H9 (cell line): ENCODE measurements at regions not wholly inside any gene's neighbourhood (a gene's known extent, or its start where the extent isn't known, plus 50 kb on each side); places are given as distances from the start of the nearest gene placed in this dataset.

Experiments
- DNase-seq: peaks from one replicate; pipeline ENCODE4 v3.0.0-alpha.2; 2017
- H2AFZ ChIP-seq: one replicate; pipeline ENCODE4 v1.6.1; 2013; ENCODE audit warnings: mild to moderate bottlenecking, low read length, control low read depth, moderate library complexity
- H2AK5ac ChIP-seq: 2 replicates; pipeline ENCODE4 v1.6.1; 2013; ENCODE audit warnings: low read length, control low read depth, mixed read lengths; ENCODE audit not compliant: insufficient read length
- H2BK120ac ChIP-seq: one replicate; pipeline ENCODE4 v1.6.1; 2013; ENCODE audit warnings: low read depth, mild to moderate bottlenecking, low read length, control low read depth, inconsistent platforms; ENCODE audit not compliant: poor library complexity, severe bottlenecking
- H2BK12ac ChIP-seq: 2 replicates; pipeline ENCODE4 v1.6.1; 2013; ENCODE audit warnings: low read length, control low read depth, mixed read lengths, low read depth; ENCODE audit not compliant: insufficient read length
- H2BK15ac ChIP-seq: 2 replicates; pipeline ENCODE4 v1.6.1; 2013; ENCODE audit warnings: low read depth, low read length, control low read depth
- H2BK20ac ChIP-seq: one replicate; pipeline ENCODE4 v1.6.1; 2013; ENCODE audit warnings: low read depth, mild to moderate bottlenecking, low read length, control low read depth, inconsistent platforms; ENCODE audit not compliant: poor library complexity, severe bottlenecking
- H2BK5ac ChIP-seq: 2 replicates; pipeline ENCODE4 v1.6.1; 2013; ENCODE audit warnings: low read length, control low read depth, mixed read lengths; ENCODE audit not compliant: insufficient read length
- H3K14ac ChIP-seq: 2 replicates; pipeline ENCODE4 v1.6.1; 2013; ENCODE audit warnings: low read length, control low read depth; ENCODE audit not compliant: insufficient read depth
- H3K18ac ChIP-seq: 2 replicates; pipeline ENCODE4 v1.6.1; 2013; ENCODE audit warnings: low read depth, mild to moderate bottlenecking, mixed read lengths, low read length, control low read depth; ENCODE audit not compliant: insufficient read length
- H3K23ac ChIP-seq: 2 replicates; pipeline ENCODE4 v1.6.1; 2013; ENCODE audit warnings: low read length, control low read depth, mixed read lengths, low read depth; ENCODE audit not compliant: insufficient read length
- H3K23me2 ChIP-seq: 2 replicates; pipeline ENCODE4 v1.6.1; 2013; ENCODE audit warnings: low read depth, mild to moderate bottlenecking, mixed read lengths, low read length, control low read depth; ENCODE audit not compliant: insufficient read length, poor library complexity, severe bottlenecking
- H3K27ac ChIP-seq: 2 replicates; pipeline ENCODE4 v1.5.1; 2013; ENCODE audit warnings: low read length, control low read depth, mixed read lengths, low read depth; ENCODE audit not compliant: insufficient read length
- H3K27me3 ChIP-seq: 2 replicates; pipeline ENCODE4 v1.6.1; 2013; ENCODE audit warnings: low read length, control low read depth, inconsistent platforms; ENCODE audit not compliant: insufficient read depth
- H3K4ac ChIP-seq: 2 replicates; pipeline ENCODE4 v1.6.1; 2013; ENCODE audit warnings: low read depth, mild to moderate bottlenecking, control low read depth, inconsistent platforms, low read length, moderate library complexity
- H3K4me1 ChIP-seq: 2 replicates; pipeline ENCODE4 v1.6.1; 2013; ENCODE audit warnings: low read length, control low read depth, inconsistent platforms; ENCODE audit not compliant: insufficient read depth
- H3K4me2 ChIP-seq: 2 replicates; pipeline ENCODE4 v1.6.1; 2013; ENCODE audit warnings: low read length, control low read depth, mixed read lengths; ENCODE audit not compliant: insufficient read length, insufficient read depth
- H3K56ac ChIP-seq: 2 replicates; pipeline ENCODE4 v1.6.1; 2013; ENCODE audit warnings: low read depth, mild to moderate bottlenecking, mixed read lengths, low read length, control low read depth; ENCODE audit not compliant: insufficient read length
- H3K79me1 ChIP-seq: 2 replicates; pipeline ENCODE4 v1.6.1; 2013; ENCODE audit warnings: low read depth, mild to moderate bottlenecking, moderate library complexity, low read length, control low read depth, inconsistent platforms; ENCODE audit not compliant: insufficient read depth, poor library complexity, severe bottlenecking
- H3K79me2 ChIP-seq: 2 replicates; pipeline ENCODE4 v1.6.1; 2013; ENCODE audit warnings: low read length, control low read depth, inconsistent platforms; ENCODE audit not compliant: insufficient read depth
- H3K9ac ChIP-seq: 2 replicates; pipeline ENCODE4 v1.6.1; 2013; ENCODE audit warnings: low read length, control low read depth, mixed read lengths; ENCODE audit not compliant: insufficient read length; ENCODE audit errors: extremely low read depth
- H3K9me3 ChIP-seq: one replicate; pipeline ENCODE4 v1.6.1; 2013; ENCODE audit warnings: low read depth, low read length, inconsistent platforms; ENCODE audit not compliant: control insufficient read depth
- H3T11ph ChIP-seq: one replicate; pipeline ENCODE4 v1.6.1; 2013; ENCODE audit warnings: mild to moderate bottlenecking, low read length, control low read depth, inconsistent platforms
- H4K20me1 ChIP-seq: one replicate; pipeline ENCODE4 v1.6.1; 2013; ENCODE audit not compliant: control insufficient read depth, insufficient read length, insufficient read depth
- H4K5ac ChIP-seq: 2 replicates; pipeline ENCODE4 v1.6.1; 2013; ENCODE audit warnings: low read depth, mild to moderate bottlenecking, mixed read lengths, low read length, control low read depth; ENCODE audit not compliant: insufficient read length
- H4K8ac ChIP-seq: replicated peaks from 2 replicates; pipeline ENCODE4 v1.6.1; 2013; ENCODE audit warnings: low read length, control low read depth, mixed read lengths, low read depth; ENCODE audit not compliant: insufficient read length
- H4K91ac ChIP-seq: 2 replicates; pipeline ENCODE4 v1.6.1; 2013; ENCODE audit warnings: low read depth, mild to moderate bottlenecking, moderate library complexity, mixed read lengths, low read length, control low read depth; ENCODE audit not compliant: insufficient read length
- H3K27ac Mint-ChIP-seq, 3 experiments: 2 replicates in 2 of 3; 3 replicates in 1 of 3; pipeline ENCODE4 v1.8.0; 2020 to 2021; ENCODE audit warnings: mixed read lengths in 3 of 3, mild to moderate bottlenecking in 1 of 3, moderate library complexity in 1 of 3
- H3K27me3 Mint-ChIP-seq: 2 replicates; pipeline ENCODE4 v1.8.0; 2021; ENCODE audit warnings: low read depth, mild to moderate bottlenecking, moderate library complexity, mixed read lengths
- H3K36me3 Mint-ChIP-seq, 3 experiments: 2 replicates in 2 of 3; 3 replicates in 1 of 3; pipeline ENCODE4 v1.8.0; 2020 to 2021; ENCODE audit warnings: low read depth in 3 of 3, mixed read lengths in 3 of 3; ENCODE audit not compliant: insufficient read depth in 1 of 3
- H3K4me1 Mint-ChIP-seq, 2 experiments: 2 replicates each; pipeline ENCODE4 v1.8.0; 2020; ENCODE audit warnings: mixed read lengths in 2 of 2
- H3K4me3 Mint-ChIP-seq, 2 experiments: 2 replicates in 1 of 2; 3 replicates in 1 of 2; pipeline ENCODE4 v1.8.0; 2020 to 2021; ENCODE audit warnings: mild to moderate bottlenecking in 2 of 2, mixed read lengths in 2 of 2, moderate library complexity in 1 of 2
- H3K9me3 Mint-ChIP-seq, 2 experiments: 2 replicates in 1 of 2; 3 replicates in 1 of 2; pipeline ENCODE4 v1.8.0; 2020; ENCODE audit warnings: mild to moderate bottlenecking in 2 of 2, mixed read lengths in 2 of 2, moderate library complexity in 1 of 2
- CTCF ChIP-seq: fragments of 200-600 bp; sonication (generic); conservative IDR thresholded peaks from 3 replicates; pipeline ENCODE4 v1.8.0; 2021; ENCODE audit warnings: antibody characterized with exemption, mild to moderate bottlenecking
- WGBS: extraction: QIAGEN DNeasy Blood & Tissue Kit; methylation state at CpG from one replicate; pipeline ENCODE4 v1.1.7; 2013; ENCODE audit warnings: missing lambda C conversion rate, low lambda C conversion rate, mixed read lengths; ENCODE audit not compliant: insufficient read length; ENCODE audit errors: extremely low coverage; 5-methylcytosine and 5-hydroxymethylcytosine counted together

GRCh38 chr21:16159971-16160350 lies 430.2 kb downstream of the USP25 start:
- no peak overlapping the region for H2BK120ac ChIP-seq
- H3K79me2 ChIP-seq = no peaks in the 10 kb centered on the region
- no peak overlapping the region for H2AFZ ChIP-seq
- no peak overlapping the region for H2AK5ac ChIP-seq
- H3K27me3 ChIP-seq = no peaks in the 10 kb centered on the region
- Mint-ChIP-seq H3K27ac (no peak overlapping the region), H3K9me3 (no peaks in the 10 kb centered on the region), H3K4me3 (no peak overlapping the region), H3K27me3 (no peaks in the 10 kb centered on the region), H3K4me1 (peaks cover 14 to 16% of the 10 kb centered on the region in 2 experiments), H3K36me3 (no peaks in the 10 kb centered on the region)
- no peak overlapping the region for H3K56ac ChIP-seq
- H3T11ph ChIP-seq = no peak overlapping the region
- no peaks in the 10 kb centered on the region for H3K4me1 ChIP-seq
- no peak overlapping the region for H4K91ac ChIP-seq
- no peak overlapping the region for H2BK15ac ChIP-seq
- no peak overlapping the region for H3K9ac ChIP-seq
- no peak overlapping the region for H3K18ac ChIP-seq
- WGBS = no CpG with 5 or more reads among the region's 2 CpGs
- no peaks in the 10 kb centered on the region for H4K20me1 ChIP-seq
- no peak overlapping the region for H3K27ac ChIP-seq
- no peak for TF ChIP-seq CTCF
- H3K79me1 ChIP-seq = no peaks in the 10 kb centered on the region
- H3K14ac ChIP-seq = no peak overlapping the region
- H3K23ac ChIP-seq = no peak overlapping the region
- no peak overlapping the region for H2BK5ac ChIP-seq
- H2BK20ac ChIP-seq = no peak overlapping the region
- no peak overlapping the region for H2BK12ac ChIP-seq
- DNase-seq = no peak
- no peak overlapping the region for H3K4ac ChIP-seq
- no peak overlapping the region for H4K5ac ChIP-seq
- no peak overlapping the region for H4K8ac ChIP-seq
- H3K9me3 ChIP-seq = no peaks in the 10 kb centered on the region
- H3K23me2 ChIP-seq = no peaks in the 10 kb centered on the region
- H3K4me2 ChIP-seq = no peak overlapping the region
